ENCODE measurements at regions not wholly inside any gene's neighbourhood (a gene's known extent, or its start where the extent isn't known, plus 50 kb on each side); places are given as distances from the start of the nearest gene placed in this dataset.

- no peak for TF ChIP-seq CTCF (IDR thresholded peaks at IDR 0.05; ENCODE audit: poor library complexity, severe bottlenecking)
- TF ChIP-seq RAD21 (conservative IDR thresholded peaks at IDR 0.05): no peak
- TF ChIP-seq POLR2AphosphoS5 (IDR thresholded peaks at IDR 0.05): no peak
- TF ChIP-seq EZH2 (IDR thresholded peaks at IDR 0.05; ENCODE audit: borderline replicate concordance, insufficient read depth, low read length, poor library complexity, severe bottlenecking): no peak
These were observed 138.4 kb upstream of the NALF2 start for GRCh38 chrX:69365755-69366154.
